ENCODE measurements at regions not wholly inside any gene's neighbourhood (a gene's known extent, or its start where the extent isn't known, plus 50 kb on each side); places are given as distances from the start of the nearest gene placed in this dataset.

DNA sequence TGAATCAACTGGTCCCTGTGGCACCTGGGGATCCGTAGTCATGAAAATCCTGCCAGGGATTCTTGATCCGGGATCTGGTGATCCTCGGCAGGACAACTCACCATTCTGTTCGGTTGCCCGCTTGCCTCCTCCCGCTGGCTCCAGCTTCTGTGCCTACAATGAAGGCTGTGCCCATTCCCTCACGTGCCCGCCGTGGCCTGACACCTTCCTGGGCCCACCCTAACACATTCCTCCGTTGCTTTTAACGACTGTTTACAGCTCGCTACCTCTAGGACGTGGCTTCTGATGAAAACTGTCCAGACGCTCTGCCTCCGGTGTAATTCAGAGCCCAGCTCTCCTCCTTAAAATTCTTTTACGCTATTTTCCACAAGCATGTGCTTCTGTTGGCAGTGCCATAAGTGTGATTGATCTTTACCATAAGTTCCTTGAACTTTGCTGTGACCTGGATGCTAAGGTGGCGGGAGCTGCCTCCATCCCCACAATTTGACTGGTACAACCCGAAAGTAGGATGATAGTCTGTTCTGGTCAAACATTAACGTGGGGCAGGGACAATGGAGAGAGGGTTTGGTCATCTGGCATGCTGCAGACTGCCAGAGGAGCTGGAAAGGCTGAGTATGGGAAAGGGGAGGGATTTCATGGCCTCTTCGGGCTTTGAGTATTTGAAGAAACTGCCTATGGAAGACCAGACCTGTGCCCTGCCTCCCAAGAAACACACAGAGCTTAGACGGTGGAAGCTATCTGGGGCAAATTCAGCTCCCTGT, 206.8 kb upstream of the TNP1 start:
- BruUV-seq (replicated peaks): no TSS peak
- RAD21 ChIA-PET (ENCODE audit: unreplicated experiment): no interaction called here
- H3K4me3 ChIP-seq: no peak overlapping the region
- H3K9me3 ChIP-seq (replicated peaks; ENCODE audit: control insufficient read depth, insufficient read depth, low read length): peaks cover 3% of the 10 kb centered on the region; the same call in 2 of the 3 replicates
- SMC1A ChIA-PET (ENCODE audit: uncharacterized antibody, unreplicated experiment): no interaction called here
- in situ Hi-C loops (cut with MboI): no loop called here
- intact Hi-C loops (cut with micrococcal nuclease; ENCODE audit: unreplicated experiment): no loop called here
- no peak overlapping the region for H3K9ac ChIP-seq (ENCODE audit: control insufficient read depth, insufficient read depth, low read length)
- peaks cover 5% of the 10 kb centered on the region; the same call in 1 of the 2 replicates for H3K4me1 ChIP-seq (ENCODE audit: control insufficient read depth, insufficient read depth, low read length)
- no peaks in the 10 kb centered on the region for H3K36me3 ChIP-seq (ENCODE audit: control insufficient read depth in 2 of 2, insufficient read depth in 2 of 2, low read length in 1 of 2)
- H2AFZ ChIP-seq (ENCODE audit: control insufficient read depth, low read depth, low read length): no peak overlapping the region
- no peaks in the 10 kb centered on the region for H3K27me3 ChIP-seq (replicated peaks in 1 of 2; ENCODE audit: control insufficient read depth in 2 of 2, insufficient read depth in 2 of 2, low read length in 1 of 2)
- no peak overlapping the region for H3K27ac ChIP-seq (ENCODE audit: control insufficient read depth, insufficient read depth)
- CTCF ChIA-PET: no interaction called here
- no peak for ATAC-seq
- TF ChIP-seq HDAC2 (IDR thresholded peaks at IDR 0.05) (no peak), FOXM1 (IDR thresholded peaks at IDR 0.05; ENCODE audit: low read depth, low read length) (no peak), CEBPB (IDR thresholded peaks at IDR 0.05; ENCODE audit: borderline replicate concordance in 1 of 2, low read depth in 2 of 2, low read length in 2 of 2) (no peak), DPF2 (IDR thresholded peaks at IDR 0.05) (no peak), RAD51 (IDR thresholded peaks at IDR 0.05) (no peak), NFXL1 (IDR thresholded peaks at IDR 0.05; ENCODE audit: borderline replicate concordance) (no peak), NR2C2 (IDR thresholded peaks at IDR 0.05; ENCODE audit: borderline replicate concordance, control insufficient read depth, insufficient read length, low read depth) (no peak), SIX5 (IDR thresholded peaks at IDR 0.05; ENCODE audit: low read depth, low read length, severe bottlenecking) (no peak), ZSCAN29 (IDR thresholded peaks at IDR 0.05) (no peak)
- TF ChIP-seq, protein P1, sequence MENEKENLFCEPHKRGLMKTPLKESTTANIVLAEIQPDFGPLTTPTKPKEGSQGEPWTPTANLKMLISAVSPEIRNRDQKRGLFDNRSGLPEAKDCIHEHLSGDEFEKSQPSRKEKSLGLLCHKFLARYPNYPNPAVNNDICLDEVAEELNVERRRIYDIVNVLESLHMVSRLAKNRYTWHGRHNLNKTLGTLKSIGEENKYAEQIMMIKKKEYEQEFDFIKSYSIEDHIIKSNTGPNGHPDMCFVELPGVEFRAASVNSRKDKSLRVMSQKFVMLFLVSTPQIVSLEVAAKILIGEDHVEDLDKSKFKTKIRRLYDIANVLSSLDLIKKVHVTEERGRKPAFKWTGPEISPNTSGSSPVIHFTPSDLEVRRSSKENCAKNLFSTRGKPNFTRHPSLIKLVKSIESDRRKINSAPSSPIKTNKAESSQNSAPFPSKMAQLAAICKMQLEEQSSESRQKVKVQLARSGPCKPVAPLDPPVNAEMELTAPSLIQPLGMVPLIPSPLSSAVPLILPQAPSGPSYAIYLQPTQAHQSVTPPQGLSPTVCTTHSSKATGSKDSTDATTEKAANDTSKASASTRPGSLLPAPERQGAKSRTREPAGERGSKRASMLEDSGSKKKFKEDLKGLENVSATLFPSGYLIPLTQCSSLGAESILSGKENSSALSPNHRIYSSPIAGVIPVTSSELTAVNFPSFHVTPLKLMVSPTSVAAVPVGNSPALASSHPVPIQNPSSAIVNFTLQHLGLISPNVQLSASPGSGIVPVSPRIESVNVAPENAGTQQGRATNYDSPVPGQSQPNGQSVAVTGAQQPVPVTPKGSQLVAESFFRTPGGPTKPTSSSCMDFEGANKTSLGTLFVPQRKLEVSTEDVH (IDR thresholded peaks at IDR 0.05; ENCODE audit: low read depth, partially characterized antibody): no peak
- no peaks in the 10 kb centered on the region for H4K20me1 ChIP-seq (ENCODE audit: control insufficient read depth, insufficient read depth)
- DNase-seq (ENCODE audit: low read depth, low spot score): no peak
- POLR2A ChIA-PET: no interaction called here
- H3K79me2 ChIP-seq (ENCODE audit: control insufficient read depth, insufficient read depth, low read length): no peaks in the 10 kb centered on the region
- H3K4me2 ChIP-seq (ENCODE audit: control insufficient read depth, insufficient read depth): no peak overlapping the region
- FAIRE-seq: no peak
- WGBS (ENCODE audit: insufficient coverage, insufficient replicate concordance, low lambda C conversion rate, missing lambda C conversion rate): 40% methylated on average over 21 of the region's 21 CpGs

Measured in GM12878 (cell line).